ENCODE measurements at regions not wholly inside any gene's neighbourhood (a gene's known extent, or its start where the extent isn't known, plus 50 kb on each side); places are given as distances from the start of the nearest gene placed in this dataset. TPM values are rescaled to one million over a fixed set of nuclear protein-coding genes. Genes with fewer than 3 reads are reported as not detected.

GRCh38 chr4:113820108-113820507 lies 58.6 kb upstream of the CAMK2D start:
- POLR2A ChIA-PET = no interaction called here
- no peak for TF ChIP-seq CTCF (IDR thresholded peaks at IDR 0.05; ENCODE audit: insufficient read depth, low read depth, low read length)
- CTCF ChIA-PET = no interaction called here
- Histone ChIP-seq H3K27me3 (ENCODE audit: control insufficient read depth, insufficient read depth, low read length) (no peaks in the 10 kb centered on the region), H3K36me3 (ENCODE audit: control insufficient read depth, insufficient read depth, low read length) (no peaks in the 10 kb centered on the region), H3K4me3 (ENCODE audit: low read depth, low read length) (no peak overlapping the region)
- no peak for DNase-seq (ENCODE audit: low read depth)

GRCh38 chr4:113815826-113816225 lies 54.3 kb upstream of the CAMK2D start:
- DNase-seq (ENCODE audit: low read depth) = no peak
- H3K4me3 ChIP-seq (ENCODE audit: low read depth, low read length) = no peak overlapping the region
- no peaks in the 10 kb centered on the region for H3K27me3 ChIP-seq (ENCODE audit: control insufficient read depth, insufficient read depth, low read length)
- CTCF ChIA-PET = no interaction called here
- H3K36me3 ChIP-seq (ENCODE audit: control insufficient read depth, insufficient read depth, low read length) = no peaks in the 10 kb centered on the region
- TF ChIP-seq CTCF (IDR thresholded peaks at IDR 0.05; ENCODE audit: insufficient read depth, low read depth, low read length) = no peak
- POLR2A ChIA-PET = no interaction called here

GRCh38 chr4:113811359-113811758 lies 49.8 kb upstream of the CAMK2D start:
- no peak for DNase-seq (ENCODE audit: low read depth)
- no peak for TF ChIP-seq CTCF (IDR thresholded peaks at IDR 0.05; ENCODE audit: insufficient read depth, low read depth, low read length)
- POLR2A ChIA-PET = no interaction called here
- Histone ChIP-seq H3K4me3 (ENCODE audit: low read depth, low read length) (no peak overlapping the region), H3K27me3 (ENCODE audit: control insufficient read depth, insufficient read depth, low read length) (no peaks in the 10 kb centered on the region), H3K36me3 (ENCODE audit: control insufficient read depth, insufficient read depth, low read length) (no peaks in the 10 kb centered on the region)
- CTCF ChIA-PET = no interaction called here

Small RNA genes in the stretch of these regions (small RNA-seq; reads per million reads assigned to genes)
- gene AC111193.1 (ENCODE audit: insufficient read length, low read depth, low replicate concordance) = not detected

Measured in BJ (cell line).